GM13976 (cell line): ENCODE measurements at regions not wholly inside any gene's neighbourhood (a gene's known extent, or its start where the extent isn't known, plus 50 kb on each side); places are given as distances from the start of the nearest gene placed in this dataset.

Experiments used
- DNase-seq: peaks from one replicate; pipeline ENCODE4 v3.0.0; 2012; ENCODE audit warnings: low spot score
- CTCF ChIP-seq: IDR thresholded peaks from 2 replicates; pipeline ENCODE4 v1.5.1; 2012; ENCODE audit warnings: borderline replicate concordance, mild to moderate bottlenecking; ENCODE audit not compliant: insufficient read depth; ENCODE audit errors: extremely low read depth, missing control alignments, control extremely low read depth
- in situ Hi-C: fragments of 300-500 bp; cut with MboI; formaldehyde crosslinking; loops from one replicate; pipeline ENCODE4 v1.12.0; 2022; ENCODE audit warnings: low sequenced_read_pairs, mixed read lengths, inconsistent platforms; ENCODE audit not compliant: unreplicated experiment

GRCh38 chr2:83703598-83703997 is 755.5 kb downstream of the SUCLG1 start:
- DNase-seq, result no peak
- in situ Hi-C loops, result no loop called here
- no peak for TF ChIP-seq CTCF

- in situ Hi-C loops, result no loop called here
- no peak for TF ChIP-seq CTCF
- DNase-seq, result no peak
Measured at GRCh38 chr2:83696838-83697237, 762.2 kb downstream of the SUCLG1 start.

- DNase-seq, result no peak
- in situ Hi-C loops, result no loop called here
- TF ChIP-seq CTCF, result no peak
Measured at GRCh38 chr2:83695530-83695929, 763.5 kb downstream of the SUCLG1 start.

GRCh38 chr2:83695037-83695436 is 764.0 kb downstream of the SUCLG1 start:
- TF ChIP-seq CTCF, result no peak
- DNase-seq, result no peak
- in situ Hi-C loops, result no loop called here

- TF ChIP-seq CTCF, result no peak
- in situ Hi-C loops, result no loop called here
- DNase-seq, result no peak
Measured at GRCh38 chr2:83689402-83689801, 769.7 kb downstream of the SUCLG1 start.

GRCh38 chr2:83686863-83687262 is 772.2 kb downstream of the SUCLG1 start:
- DNase-seq, result no peak
- in situ Hi-C loops, result no loop called here
- TF ChIP-seq CTCF, result no peak

- no peak for DNase-seq
- in situ Hi-C loops, result no loop called here
- TF ChIP-seq CTCF, result no peak
Measured at GRCh38 chr2:83674050-83674449, 785.0 kb downstream of the SUCLG1 start.
